ENCODE measurements at regions not wholly inside any gene's neighbourhood (a gene's known extent, or its start where the extent isn't known, plus 50 kb on each side); places are given as distances from the start of the nearest gene placed in this dataset.
"Not testable (repeated sequence)": the region's sequence is repeated elsewhere in the genome, so short reads cannot be mapped to it uniquely, and the experiment has no call there.

- DNase-seq (ENCODE audit: low read depth in 1 of 2, low spot score in 1 of 2), result no peak
These were observed 310.2 kb upstream of the ID2 start for GRCh38 chr2:8371653-8372052.

DNA sequence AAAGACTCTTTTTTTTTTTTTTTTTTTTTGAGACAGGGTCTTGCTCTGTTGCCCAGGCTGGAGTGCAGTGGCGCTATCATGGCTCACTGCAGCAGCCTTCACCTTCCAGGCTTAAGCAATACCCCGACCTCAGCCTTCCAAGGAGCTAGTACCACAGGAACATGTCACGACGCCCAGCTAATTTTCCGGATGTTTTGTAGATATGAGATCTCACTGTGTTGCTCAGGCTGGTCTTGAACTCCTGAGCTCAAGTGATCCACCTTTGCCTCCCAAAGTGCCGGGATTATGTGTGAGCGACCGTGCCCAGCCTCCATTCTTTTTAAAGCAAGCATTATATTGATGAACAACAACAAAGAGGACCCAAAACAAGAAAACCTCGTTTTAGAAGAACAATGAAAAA, 307.1 kb upstream of the ID2 start:
- no peak for DNase-seq (ENCODE audit: low read depth in 1 of 2, low spot score in 1 of 2)

GRCh38 chr2:8376603-8377410, 305.0 kb upstream of the ID2 start:
- no peak for DNase-seq (ENCODE audit: low read depth in 1 of 2, low spot score in 1 of 2)

DNA sequence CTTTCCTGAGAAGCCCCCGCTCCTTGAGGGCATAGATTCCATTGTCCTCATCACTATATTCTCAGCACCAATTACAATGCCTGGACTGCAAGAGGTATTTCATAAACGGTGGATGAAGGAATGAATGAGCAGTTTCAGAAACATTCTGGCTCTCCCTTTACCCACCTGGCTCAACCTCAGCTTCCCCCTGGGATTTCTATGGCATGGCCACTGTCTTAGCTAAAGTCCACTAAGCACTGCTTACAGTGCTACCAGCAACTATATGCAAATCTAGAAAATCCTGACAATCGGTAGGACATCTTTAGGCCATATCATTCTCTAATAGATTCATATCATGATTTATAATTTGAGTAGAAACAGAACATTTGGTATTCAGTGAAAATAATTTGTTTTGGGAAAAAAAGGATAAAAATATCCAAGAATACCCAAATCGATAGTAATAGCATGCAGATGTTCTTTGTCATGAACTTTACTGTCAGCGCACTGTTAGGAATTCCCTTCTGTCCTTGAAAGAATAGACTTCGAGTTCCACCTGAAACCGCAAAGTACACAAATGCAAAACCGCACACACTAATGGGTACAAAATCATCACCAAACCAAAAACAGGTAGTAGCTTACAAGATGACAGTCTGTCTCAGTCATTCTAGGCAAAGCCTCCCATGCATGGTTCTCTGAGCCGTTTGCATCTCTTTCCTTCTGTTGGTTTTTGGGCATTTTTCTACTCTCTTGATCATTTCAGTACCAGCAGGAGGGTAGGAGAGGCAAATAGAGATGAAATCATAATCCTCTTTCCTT, 303.6 kb upstream of the ID2 start:
- no peak for DNase-seq (ENCODE audit: low read depth in 1 of 2, low spot score in 1 of 2)

DNA sequence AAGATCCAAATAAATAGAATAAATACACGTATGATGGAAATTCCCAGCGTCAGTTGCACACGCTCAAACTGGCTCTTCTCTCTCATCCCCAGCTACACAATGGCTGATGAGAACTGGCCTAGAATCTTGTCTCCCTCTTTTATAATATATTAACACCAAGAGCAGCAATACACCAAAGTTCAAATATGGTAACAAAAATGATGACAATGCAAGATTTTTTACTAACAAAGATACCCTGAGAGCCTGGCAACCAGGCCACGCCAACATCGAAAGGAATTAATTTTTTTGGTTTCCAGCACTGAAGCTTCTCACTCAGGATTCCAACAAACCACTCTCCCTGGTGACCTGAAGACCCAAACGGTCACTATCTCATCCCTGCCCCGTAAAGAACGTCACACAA, 302.7 kb upstream of the ID2 start:
- no peak for DNase-seq (ENCODE audit: low read depth in 1 of 2, low spot score in 1 of 2)

DNA sequence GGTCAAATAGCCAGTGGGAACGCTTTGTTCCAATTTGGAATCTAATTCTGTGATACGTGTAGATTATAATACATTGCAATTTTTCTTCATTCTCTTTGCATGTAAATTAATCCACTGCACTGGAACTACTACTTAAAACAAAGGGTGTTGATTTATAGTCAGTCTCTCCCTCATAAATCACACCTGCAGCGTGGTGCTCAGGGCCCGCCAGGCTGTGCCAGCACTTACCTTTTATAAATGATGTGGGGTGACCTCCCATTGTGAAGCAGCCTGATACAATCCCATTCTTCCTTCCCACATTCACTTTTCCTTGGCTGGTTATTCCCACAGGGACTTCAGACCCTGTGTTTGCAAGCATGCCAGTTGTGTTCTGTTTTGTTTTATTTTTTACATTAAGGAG, 302.3 kb upstream of the ID2 start:
- no peak for DNase-seq (ENCODE audit: low read depth in 1 of 2, low spot score in 1 of 2)

- DNase-seq (ENCODE audit: low read depth in 1 of 2, low spot score in 1 of 2), result no peak
These were observed 301.8 kb upstream of the ID2 start for GRCh38 chr2:8380026-8380425.

DNA sequence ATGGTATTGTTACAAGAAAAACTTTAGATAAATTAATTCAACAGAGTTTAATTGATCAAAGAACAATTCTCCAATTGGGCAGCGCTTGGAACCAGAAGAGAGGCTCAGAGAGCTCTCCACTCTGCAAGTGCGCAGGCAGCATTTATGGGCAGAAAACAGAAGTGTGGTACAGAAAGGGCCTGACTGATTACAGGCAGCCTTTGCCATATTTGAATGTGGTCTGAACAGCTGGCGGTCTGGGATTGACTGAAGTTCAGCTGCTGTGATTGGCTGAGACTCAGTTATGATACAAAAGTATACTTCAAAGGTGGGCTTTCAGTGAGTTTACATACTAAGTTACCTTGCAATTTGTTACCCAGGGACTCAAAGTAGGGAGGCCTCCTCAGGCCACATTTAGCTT, 301.3 kb upstream of the ID2 start:
- no peak for DNase-seq (ENCODE audit: low read depth in 1 of 2, low spot score in 1 of 2)

- no peak for DNase-seq (ENCODE audit: low read depth in 1 of 2, low spot score in 1 of 2)
These were observed 299.4 kb upstream of the ID2 start for GRCh38 chr2:8382485-8382884.

DNA sequence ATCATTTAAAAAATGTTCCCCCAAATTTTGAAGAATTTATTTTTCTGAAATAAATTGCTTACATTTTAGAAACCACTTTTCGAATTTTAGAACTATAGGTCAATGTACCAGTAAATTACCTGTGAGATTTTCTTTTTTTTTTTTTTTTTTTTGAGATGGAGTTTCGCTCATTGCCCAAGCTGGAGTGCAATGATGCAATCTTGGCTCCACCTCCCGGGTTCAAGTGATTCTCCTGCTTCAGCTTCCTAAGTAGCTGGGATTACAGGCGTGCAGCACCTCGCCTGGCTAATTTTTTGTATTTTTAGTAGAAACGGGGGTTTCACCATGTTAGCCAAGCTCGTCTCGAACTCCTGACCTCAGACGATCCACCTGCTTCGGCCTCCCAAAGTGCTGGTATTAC, 295.1 kb upstream of the ID2 start:
- DNase-seq (ENCODE audit: low read depth in 1 of 2, low spot score in 1 of 2), result not testable (repeated sequence)

- no peak for DNase-seq (ENCODE audit: low read depth in 1 of 2, low spot score in 1 of 2)
These were observed 293.1 kb upstream of the ID2 start for GRCh38 chr2:8388781-8389180.

GRCh38 chr2:8389431-8390108, 292.3 kb upstream of the ID2 start:
- DNase-seq (ENCODE audit: low read depth in 1 of 2, low spot score in 1 of 2), result no peak

GRCh38 chr2:8391126-8391525, 290.7 kb upstream of the ID2 start:
- DNase-seq (ENCODE audit: low read depth in 1 of 2, low spot score in 1 of 2), result no peak

DNA sequence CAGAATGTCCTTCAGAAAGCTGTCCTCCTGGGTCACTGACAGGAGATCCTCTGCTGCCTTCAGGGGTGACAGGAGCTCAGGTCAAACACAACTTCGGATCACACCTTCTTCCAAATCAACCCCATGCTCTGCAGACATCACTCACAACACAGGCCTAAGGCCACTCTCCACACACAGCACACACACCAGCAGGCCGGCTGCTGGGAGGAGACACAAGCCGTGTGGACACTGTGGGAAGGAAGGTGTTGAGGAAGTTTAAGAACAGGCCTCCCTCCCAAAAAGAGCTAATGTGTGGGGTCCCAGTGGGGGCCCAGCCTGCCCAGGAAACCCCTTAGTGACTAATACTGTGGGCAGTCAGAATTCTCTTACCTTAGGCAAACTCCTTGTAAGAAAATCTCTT, 290.3 kb upstream of the ID2 start:
- no peak for DNase-seq (ENCODE audit: low read depth in 1 of 2, low spot score in 1 of 2)

DNA sequence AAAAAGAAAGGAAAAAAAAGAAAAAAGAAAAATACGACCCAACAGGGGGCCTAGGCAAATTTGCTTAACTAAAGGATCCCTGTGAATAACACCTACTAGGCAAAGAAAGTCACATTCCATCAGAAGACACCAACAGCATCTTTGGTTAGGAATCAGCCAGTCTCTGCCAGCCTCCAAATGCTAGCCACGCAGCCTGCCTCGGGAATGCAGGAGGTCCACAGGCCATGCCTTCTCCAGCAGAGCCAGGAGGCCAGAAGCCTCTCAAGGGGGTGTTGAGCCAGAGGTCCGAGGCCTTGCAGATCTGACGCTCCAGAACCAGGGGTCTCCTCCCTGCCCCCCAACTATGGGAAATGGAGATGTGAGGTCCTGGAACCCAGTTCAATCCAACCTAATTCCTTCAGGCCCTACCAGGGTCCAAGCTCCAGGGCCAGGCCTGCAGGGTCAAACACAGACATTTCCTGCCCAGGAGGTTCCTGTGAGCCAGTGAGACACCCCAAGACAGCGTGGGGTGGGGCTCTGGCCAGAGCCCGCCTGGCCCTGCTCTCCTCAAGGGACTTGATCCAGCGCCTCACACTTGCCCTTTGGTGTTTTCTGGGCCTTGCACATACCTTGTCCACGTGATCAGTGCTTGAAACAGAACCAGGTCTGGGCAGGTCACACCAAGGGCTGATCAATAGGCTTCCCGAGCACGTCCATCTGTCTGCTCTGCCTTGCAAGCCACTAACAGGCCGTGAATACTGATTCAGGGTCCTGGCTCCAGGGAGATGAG, 289.6 kb upstream of the ID2 start:
- DNase-seq (ENCODE audit: low read depth in 1 of 2, low spot score in 1 of 2), result no peak

DNA sequence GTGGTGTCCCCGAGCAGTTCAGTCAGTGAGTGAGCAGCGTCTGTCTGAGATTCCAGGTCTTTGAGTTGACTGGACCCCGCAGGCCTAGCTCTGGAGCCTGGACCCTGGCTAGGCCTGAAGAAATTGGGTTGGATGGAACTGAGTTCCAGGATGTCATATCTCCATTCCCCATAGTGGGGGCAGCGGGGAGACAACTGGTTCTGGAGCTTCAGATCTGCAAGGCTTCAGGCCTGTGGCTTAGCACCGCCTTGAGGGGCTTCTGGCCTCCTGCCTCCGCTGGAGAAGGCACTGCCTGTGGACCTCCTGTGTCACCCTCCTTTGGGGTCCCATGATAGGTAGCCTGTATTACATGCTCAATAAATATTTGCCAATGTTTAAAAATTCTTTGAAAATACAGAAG, 288.4 kb upstream of the ID2 start:
- no peak for DNase-seq (ENCODE audit: low read depth in 1 of 2, low spot score in 1 of 2)

DNA sequence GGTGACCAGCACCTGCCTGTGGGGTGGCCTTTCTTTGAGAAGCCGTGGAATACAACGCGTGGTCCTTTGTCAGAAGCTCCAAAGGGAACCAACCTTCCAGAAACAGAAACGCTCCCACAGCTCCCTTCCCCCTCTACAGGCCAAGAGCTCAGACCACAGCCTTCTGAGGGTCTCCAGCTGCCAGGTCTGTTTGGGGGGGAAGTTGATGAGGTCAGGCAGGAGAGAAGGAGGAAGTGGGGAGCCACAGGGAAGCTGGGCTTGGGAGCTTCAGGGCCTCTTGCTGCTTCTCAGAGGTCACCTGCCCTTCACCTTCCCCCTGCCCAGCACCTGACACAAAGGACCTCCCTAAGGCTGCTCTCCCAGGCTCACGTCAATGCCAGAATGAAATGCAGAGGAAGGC, 287.7 kb upstream of the ID2 start:
- DNase-seq (ENCODE audit: low read depth in 1 of 2, low spot score in 1 of 2), result no peak

DNA sequence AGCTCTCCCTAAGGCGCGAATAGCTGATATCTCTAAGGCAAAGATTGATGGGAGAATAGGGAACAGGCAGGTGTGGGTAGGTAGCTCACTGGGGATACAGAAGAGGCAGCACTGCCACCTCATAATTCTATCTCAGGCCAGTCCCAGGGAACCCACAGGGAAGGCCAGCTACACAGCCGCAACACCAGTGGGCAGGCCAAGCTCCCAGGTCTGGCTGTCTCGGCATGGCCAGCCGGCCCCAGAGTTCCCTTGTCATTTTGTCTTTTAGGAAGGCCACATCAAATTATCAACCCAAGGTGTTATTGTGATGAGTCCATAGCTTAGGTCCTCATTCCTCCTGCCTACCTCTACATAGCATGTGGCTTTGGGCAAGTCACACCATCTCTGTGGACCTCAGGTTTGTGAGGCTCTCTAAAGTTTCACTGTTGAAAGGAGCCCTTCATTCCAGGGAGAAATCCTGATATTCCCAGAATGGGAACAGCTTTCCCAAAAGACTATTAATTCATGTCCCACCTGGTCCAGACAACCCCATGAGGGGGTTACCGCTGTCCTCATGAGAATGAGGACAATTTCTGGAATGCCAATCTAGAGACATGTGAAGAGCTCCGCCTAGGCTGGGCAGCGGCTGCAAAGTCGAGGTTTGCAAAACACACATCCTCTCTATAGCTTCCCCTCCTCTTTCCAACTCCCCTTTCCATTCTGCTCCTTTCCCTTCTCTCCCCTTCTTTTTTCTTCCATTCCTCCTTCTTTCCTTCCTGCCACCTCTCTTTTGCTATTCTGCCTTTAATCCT, 287.1 kb upstream of the ID2 start:
- DNase-seq (ENCODE audit: low read depth in 1 of 2, low spot score in 1 of 2), result no peak

DNA sequence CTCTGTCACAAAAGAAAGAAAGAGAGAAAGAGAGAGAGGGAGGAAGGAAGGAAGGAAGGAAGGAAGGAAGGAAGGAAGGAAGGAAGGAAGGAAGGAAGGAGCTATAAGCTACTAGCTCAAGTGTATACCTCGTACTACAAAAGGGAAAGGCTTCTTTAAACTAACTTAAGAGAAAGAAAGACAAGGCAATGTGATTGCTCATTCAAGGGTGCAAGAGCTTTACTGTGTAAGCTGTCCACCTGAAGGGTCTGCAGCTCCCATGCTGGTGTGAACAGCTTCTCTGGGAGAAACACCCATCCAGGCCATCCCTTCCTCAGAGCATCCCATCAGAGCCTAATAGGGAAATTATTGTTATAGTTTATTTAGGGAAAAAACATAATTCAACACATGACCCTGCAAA, 286.1 kb upstream of the ID2 start:
- DNase-seq (ENCODE audit: low read depth in 1 of 2, low spot score in 1 of 2), result no peak

DNA sequence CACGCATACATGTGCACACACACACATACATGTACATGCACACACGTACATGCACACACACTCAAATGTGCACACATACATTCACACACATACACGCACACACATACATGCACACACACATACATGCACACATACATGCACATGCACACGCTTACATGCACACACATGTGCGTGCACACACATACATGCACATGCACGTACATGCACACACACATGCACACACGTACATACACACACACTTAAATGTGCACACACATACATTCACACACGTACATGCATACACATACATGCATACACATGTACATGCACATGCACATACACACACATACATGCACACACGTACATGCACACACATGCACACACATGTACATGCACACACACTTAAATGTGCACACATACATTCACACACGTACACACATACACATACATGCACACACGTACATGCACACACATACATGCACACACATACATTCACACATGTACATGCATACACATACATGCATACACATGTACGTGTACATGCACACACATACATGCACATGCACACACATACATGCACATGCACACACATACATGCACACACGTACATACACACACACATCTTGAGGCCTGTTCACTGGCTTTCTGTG, 283.7 kb upstream of the ID2 start:
- DNase-seq (ENCODE audit: low read depth in 1 of 2, low spot score in 1 of 2), result no peak
